ENCODE measurements at regions not wholly inside any gene's neighbourhood (a gene's known extent, or its start where the extent isn't known, plus 50 kb on each side); places are given as distances from the start of the nearest gene placed in this dataset.
"Not testable (repeated sequence)": the region's sequence is repeated elsewhere in the genome, so short reads cannot be mapped to it uniquely, and the experiment has no call there.

GRCh38 chr14:30238936-30239335 is 311.3 kb upstream of the PRKD1 start:
- no peak overlapping the region for H3K4me3 ChIP-seq (ENCODE audit: low read length)
- no peak for TF ChIP-seq CTCF (conservative IDR thresholded peaks at IDR 0.05; ENCODE audit: low read length)
- DNase-seq (ENCODE audit: low read depth): no peak

GRCh38 chr14:30240018-30240417 is 312.4 kb upstream of the PRKD1 start:
- no peak overlapping the region for H3K4me3 ChIP-seq (ENCODE audit: low read length)
- no peak for TF ChIP-seq CTCF (conservative IDR thresholded peaks at IDR 0.05; ENCODE audit: low read length)
- no peak for DNase-seq (ENCODE audit: low read depth)

- H3K4me3 ChIP-seq (ENCODE audit: low read length): no peak overlapping the region
- no peak for TF ChIP-seq CTCF (conservative IDR thresholded peaks at IDR 0.05; ENCODE audit: low read length)
- no peak for DNase-seq (ENCODE audit: low read depth)
Observed at GRCh38 chr14:30240685-30241084, 313.0 kb upstream of the PRKD1 start.

GRCh38 chr14:30242744-30243143 is 315.1 kb upstream of the PRKD1 start:
- no peak for DNase-seq (ENCODE audit: low read depth)
- no peak for TF ChIP-seq CTCF (conservative IDR thresholded peaks at IDR 0.05; ENCODE audit: low read length)
- H3K4me3 ChIP-seq (ENCODE audit: low read length): no peak overlapping the region

- TF ChIP-seq CTCF (conservative IDR thresholded peaks at IDR 0.05; ENCODE audit: low read length): no peak
- no peak for DNase-seq (ENCODE audit: low read depth)
- no peak overlapping the region for H3K4me3 ChIP-seq (ENCODE audit: low read length)
Observed at GRCh38 chr14:30243207-30243606, 315.6 kb upstream of the PRKD1 start.

GRCh38 chr14:30243805-30244204 is 315.2 kb upstream of the G2E3 start:
- DNase-seq (ENCODE audit: low read depth): peak; percentile 61
- no peak for TF ChIP-seq CTCF (conservative IDR thresholded peaks at IDR 0.05; ENCODE audit: low read length)
- no peak overlapping the region for H3K4me3 ChIP-seq (ENCODE audit: low read length)

GRCh38 chr14:30244348-30244747 is 314.6 kb upstream of the G2E3 start:
- DNase-seq (ENCODE audit: low read depth): peak; percentile 32
- H3K4me3 ChIP-seq (ENCODE audit: low read length): not testable (repeated sequence)

GRCh38 chr14:30251017-30251416 is 307.9 kb upstream of the G2E3 start:
- TF ChIP-seq CTCF (conservative IDR thresholded peaks at IDR 0.05; ENCODE audit: low read length): no peak
- H3K4me3 ChIP-seq (ENCODE audit: low read length): no peak overlapping the region
- DNase-seq (ENCODE audit: low read depth): no peak
